ENCODE measurements at regions not wholly inside any gene's neighbourhood (a gene's known extent, or its start where the extent isn't known, plus 50 kb on each side); places are given as distances from the start of the nearest gene placed in this dataset.

DNA sequence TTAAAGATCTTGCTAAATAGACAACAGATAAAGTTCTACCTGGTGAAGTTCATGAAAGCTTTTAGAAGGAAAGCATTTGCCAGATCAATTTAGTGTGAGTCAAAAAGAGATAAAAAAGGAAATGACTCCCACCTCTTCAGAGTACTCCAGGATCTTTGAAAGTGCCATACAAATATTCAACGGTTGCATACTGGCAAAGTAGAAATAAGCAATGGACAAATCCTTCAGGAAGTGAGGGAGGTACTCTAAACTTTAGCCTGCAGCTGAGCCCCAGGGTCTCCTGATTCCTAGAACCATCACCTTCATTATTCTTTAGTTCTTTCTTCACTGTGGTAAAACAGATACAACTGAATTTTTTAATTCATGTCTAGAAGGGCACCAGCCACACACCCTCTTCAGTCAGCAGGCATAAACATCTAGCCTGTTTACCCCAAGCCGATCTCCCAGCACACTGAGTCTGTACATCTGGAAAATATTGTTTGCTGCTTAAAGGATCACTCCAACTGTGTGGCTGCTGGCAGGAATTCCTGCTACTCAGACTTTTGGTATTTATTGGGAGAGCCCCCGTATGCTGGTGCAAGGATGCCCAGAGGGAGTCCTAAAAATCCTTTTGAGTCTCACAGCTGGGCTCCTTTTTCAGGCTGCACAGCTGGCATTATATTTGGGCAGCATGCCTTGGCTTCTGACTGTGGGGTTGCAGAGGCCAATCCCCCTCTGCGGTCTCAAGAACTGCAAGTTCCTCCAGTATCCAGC, 72.3 kb upstream of the SESTD1 start:
- Histone ChIP-seq H3K27me3 (ENCODE audit: control insufficient read depth, insufficient read depth, low read length) (no peaks in the 10 kb centered on the region), H3K4me3 (ENCODE audit: low read depth in 2 of 2, low read length in 2 of 2) (no peak overlapping the region), H3K27ac (ENCODE audit: low read length) (no peak overlapping the region), H3K36me3 (ENCODE audit: control insufficient read depth, insufficient read depth, low read length) (no peaks in the 10 kb centered on the region), H3K9me3 (ENCODE audit: control insufficient read depth, insufficient read depth, low read depth, low read length) (no peaks in the 10 kb centered on the region), H3K4me1 (ENCODE audit: control insufficient read depth, insufficient read depth, low read length) (no peaks in the 10 kb centered on the region)
- no TSS peak for BruUV-seq (replicated peaks)
- DNase-seq (ENCODE audit: low read depth, low spot score) (no peak), ATAC-seq (peak; percentile 77)
- POLR2A ChIA-PET, result no interaction called here
- in situ Hi-C loops (cut with HindIII; ENCODE audit: low pct_unique_long_range_greater_than_20kb, low sequenced_read_pairs) (no loop called here), intact Hi-C loops (cut with micrococcal nuclease; ENCODE audit: unreplicated experiment) (no loop called here)
- CTCF ChIA-PET, result no interaction called here
- TF ChIP-seq TCF7L2 (IDR thresholded peaks at IDR 0.05; ENCODE audit: low read depth, low read length) (peak; percentile 73), POLR2AphosphoS5 (IDR thresholded peaks at IDR 0.05; ENCODE audit: low read depth, low read length) (no peak), SIN3A (IDR thresholded peaks at IDR 0.05; ENCODE audit: borderline replicate concordance, insufficient read depth, low read depth, low read length) (no peak)
- TF ChIP-seq, protein P1, sequence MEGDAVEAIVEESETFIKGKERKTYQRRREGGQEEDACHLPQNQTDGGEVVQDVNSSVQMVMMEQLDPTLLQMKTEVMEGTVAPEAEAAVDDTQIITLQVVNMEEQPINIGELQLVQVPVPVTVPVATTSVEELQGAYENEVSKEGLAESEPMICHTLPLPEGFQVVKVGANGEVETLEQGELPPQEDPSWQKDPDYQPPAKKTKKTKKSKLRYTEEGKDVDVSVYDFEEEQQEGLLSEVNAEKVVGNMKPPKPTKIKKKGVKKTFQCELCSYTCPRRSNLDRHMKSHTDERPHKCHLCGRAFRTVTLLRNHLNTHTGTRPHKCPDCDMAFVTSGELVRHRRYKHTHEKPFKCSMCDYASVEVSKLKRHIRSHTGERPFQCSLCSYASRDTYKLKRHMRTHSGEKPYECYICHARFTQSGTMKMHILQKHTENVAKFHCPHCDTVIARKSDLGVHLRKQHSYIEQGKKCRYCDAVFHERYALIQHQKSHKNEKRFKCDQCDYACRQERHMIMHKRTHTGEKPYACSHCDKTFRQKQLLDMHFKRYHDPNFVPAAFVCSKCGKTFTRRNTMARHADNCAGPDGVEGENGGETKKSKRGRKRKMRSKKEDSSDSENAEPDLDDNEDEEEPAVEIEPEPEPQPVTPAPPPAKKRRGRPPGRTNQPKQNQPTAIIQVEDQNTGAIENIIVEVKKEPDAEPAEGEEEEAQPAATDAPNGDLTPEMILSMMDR (IDR thresholded peaks at IDR 0.05), result no peak
- TF ChIP-seq, protein P2, sequence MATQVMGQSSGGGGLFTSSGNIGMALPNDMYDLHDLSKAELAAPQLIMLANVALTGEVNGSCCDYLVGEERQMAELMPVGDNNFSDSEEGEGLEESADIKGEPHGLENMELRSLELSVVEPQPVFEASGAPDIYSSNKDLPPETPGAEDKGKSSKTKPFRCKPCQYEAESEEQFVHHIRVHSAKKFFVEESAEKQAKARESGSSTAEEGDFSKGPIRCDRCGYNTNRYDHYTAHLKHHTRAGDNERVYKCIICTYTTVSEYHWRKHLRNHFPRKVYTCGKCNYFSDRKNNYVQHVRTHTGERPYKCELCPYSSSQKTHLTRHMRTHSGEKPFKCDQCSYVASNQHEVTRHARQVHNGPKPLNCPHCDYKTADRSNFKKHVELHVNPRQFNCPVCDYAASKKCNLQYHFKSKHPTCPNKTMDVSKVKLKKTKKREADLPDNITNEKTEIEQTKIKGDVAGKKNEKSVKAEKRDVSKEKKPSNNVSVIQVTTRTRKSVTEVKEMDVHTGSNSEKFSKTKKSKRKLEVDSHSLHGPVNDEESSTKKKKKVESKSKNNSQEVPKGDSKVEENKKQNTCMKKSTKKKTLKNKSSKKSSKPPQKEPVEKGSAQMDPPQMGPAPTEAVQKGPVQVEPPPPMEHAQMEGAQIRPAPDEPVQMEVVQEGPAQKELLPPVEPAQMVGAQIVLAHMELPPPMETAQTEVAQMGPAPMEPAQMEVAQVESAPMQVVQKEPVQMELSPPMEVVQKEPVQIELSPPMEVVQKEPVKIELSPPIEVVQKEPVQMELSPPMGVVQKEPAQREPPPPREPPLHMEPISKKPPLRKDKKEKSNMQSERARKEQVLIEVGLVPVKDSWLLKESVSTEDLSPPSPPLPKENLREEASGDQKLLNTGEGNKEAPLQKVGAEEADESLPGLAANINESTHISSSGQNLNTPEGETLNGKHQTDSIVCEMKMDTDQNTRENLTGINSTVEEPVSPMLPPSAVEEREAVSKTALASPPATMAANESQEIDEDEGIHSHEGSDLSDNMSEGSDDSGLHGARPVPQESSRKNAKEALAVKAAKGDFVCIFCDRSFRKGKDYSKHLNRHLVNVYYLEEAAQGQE (IDR thresholded peaks at IDR 0.05; ENCODE audit: insufficient read depth in 1 of 2, low read depth in 2 of 2, low read length in 1 of 2), result no peak

DNA sequence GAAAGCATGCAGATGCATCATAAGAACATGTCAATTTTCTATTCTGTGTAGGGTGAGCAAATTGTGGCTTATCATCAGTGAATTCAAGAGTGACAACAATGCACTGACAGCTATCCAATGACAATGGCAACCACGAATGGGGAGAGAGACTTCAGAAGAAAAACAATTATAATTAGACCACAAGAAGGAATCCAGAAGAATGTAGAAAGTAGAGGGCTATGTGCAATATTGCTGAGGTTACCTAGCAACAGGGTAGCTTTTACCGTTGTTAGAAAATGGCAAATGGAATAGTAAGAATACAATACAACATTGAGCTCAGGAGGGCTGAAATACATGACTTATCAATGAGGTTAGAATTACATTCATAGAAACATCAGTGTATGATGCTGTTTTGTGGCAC, 71.1 kb upstream of the SESTD1 start:
- H3K9me3 ChIP-seq (ENCODE audit: control insufficient read depth, insufficient read depth, low read depth, low read length), result no peaks in the 10 kb centered on the region
- no peak overlapping the region for H3K4me3 ChIP-seq (ENCODE audit: low read depth in 2 of 2, low read length in 2 of 2)
- no peaks in the 10 kb centered on the region for H3K27me3 ChIP-seq (ENCODE audit: control insufficient read depth, insufficient read depth, low read length)
- TF ChIP-seq SIN3A (IDR thresholded peaks at IDR 0.05; ENCODE audit: borderline replicate concordance, insufficient read depth, low read depth, low read length) (no peak), POLR2AphosphoS5 (IDR thresholded peaks at IDR 0.05; ENCODE audit: low read depth, low read length) (no peak), TCF7L2 (IDR thresholded peaks at IDR 0.05; ENCODE audit: low read depth, low read length) (no peak)
- TF ChIP-seq, protein P2 (IDR thresholded peaks at IDR 0.05; ENCODE audit: insufficient read depth in 1 of 2, low read depth in 2 of 2, low read length in 1 of 2), result no peak
- TF ChIP-seq, protein P1 (IDR thresholded peaks at IDR 0.05), result no peak
- no peaks in the 10 kb centered on the region for H3K36me3 ChIP-seq (ENCODE audit: control insufficient read depth, insufficient read depth, low read length)
- in situ Hi-C loops (cut with HindIII; ENCODE audit: low pct_unique_long_range_greater_than_20kb, low sequenced_read_pairs) (no loop called here), intact Hi-C loops (cut with micrococcal nuclease; ENCODE audit: unreplicated experiment) (no loop called here)
- ChIA-PET POLR2A (no interaction called here), CTCF (no interaction called here)
- H3K27ac ChIP-seq (ENCODE audit: low read length), result no peak overlapping the region
- DNase-seq (ENCODE audit: low read depth, low spot score) (no peak), ATAC-seq (no peak)
- H3K4me1 ChIP-seq (ENCODE audit: control insufficient read depth, insufficient read depth, low read length), result no peaks in the 10 kb centered on the region
- BruUV-seq (replicated peaks), result no TSS peak

Data from Panc1 (cell line).